HG03342 (cell line): ENCODE measurements at regions not wholly inside any gene's neighbourhood (a gene's known extent, or its start where the extent isn't known, plus 50 kb on each side); places are given as distances from the start of the nearest gene placed in this dataset.
A peak's percentile ranks its signal among the peaks of the same experiment; 100 is the strongest.

Experiments used
- ATAC-seq: cut with Tn5 transposase; IDR thresholded peaks from one replicate; pipeline ENCODE4 v1.9.1; 2021; ENCODE audit warnings: mild to moderate bottlenecking, moderate library complexity; ENCODE audit not compliant: unreplicated experiment

DNA sequence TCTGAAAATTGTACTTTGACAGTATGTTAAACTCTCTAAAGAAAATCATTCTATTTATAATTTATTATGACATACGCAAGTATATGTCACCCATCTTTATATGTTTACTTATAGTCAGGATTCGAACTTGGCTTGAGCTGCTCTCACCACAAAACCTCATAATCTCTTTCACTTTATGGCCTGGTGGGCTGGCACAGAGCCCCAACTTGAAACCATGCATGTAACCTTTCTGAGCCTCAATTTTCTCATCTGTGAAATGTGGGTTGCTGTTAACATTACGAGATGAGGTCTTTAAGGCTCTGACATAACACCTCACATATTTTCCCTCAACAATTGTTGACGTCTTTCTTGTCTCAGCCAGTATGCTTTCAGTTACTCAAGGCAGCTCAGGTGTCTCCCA is 69.4 kb upstream of the PFN2 start:
- no peak for ATAC-seq

DNA sequence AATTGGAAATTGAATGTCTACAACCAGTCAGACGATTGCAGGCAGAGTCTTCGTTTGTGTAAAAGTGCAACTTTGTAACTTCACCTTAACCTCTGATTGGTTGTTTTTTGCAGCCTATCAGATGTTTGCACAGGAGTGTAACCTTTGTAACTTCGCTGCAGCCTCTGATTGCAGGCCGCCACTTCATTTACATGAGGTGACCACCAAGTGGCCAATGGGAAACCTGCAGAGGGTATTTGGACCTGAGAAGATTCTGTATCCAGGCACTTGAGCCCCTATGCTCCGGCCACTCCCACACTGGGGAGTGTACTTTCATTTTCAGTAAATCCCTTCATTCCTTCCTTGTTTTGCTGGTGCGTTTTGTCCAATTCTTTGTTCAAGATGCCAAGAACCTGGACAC is 68.1 kb upstream of the PFN2 start:
- ATAC-seq, result no peak

DNA sequence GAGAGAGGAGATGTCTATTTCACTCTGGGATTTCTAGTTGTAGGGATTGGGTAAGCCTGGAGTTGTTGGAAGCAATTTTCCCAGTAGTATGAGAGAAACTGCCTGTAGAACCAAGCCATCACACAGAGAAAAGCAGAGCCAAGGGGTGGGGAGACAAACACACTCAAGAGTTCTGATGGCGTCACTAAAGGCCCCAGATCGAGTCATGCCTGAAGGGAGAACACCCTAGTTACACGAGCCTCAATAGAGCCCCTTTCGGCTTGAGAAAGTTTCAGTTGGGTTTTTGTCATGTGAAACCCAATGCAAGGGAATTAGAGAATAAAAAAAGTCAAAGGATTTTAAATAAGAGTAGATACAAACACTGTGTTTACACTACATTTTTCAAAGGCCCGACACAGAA is 66.1 kb upstream of the PFN2 start:
- ATAC-seq, result no peak

DNA sequence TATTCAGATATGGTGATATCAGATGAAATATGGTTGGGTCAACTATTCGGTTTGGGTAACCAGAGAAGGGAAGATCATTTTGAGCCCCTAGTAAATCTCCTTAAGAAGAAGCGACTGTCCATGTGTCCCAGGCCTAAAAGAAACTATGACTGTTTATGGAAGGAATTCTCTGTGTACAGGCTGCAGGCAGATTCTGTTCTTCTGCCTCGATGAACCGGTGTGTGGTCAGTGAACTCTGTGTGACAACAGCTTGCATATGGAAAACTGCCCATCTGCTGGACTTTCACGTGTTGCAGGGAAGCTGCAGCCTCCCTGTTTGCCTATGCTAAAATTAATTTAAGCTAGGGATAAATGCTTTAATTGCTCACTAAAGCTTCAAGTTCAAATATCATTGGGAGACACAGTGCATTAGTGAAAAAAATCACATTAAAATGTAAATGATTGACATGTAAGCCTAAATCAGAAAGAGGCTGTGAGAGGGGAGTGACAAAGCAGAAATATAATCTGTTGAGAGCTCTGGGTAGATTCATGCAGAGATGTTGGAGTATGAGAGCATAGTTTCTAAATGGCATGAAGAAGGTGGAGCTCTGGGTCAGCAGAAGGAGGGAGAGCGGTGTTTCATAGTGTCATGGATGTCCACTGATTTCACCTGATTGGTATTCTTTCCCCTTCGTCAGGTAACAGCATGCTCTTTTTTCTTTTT is 65.4 kb upstream of the PFN2 start:
- ATAC-seq, result no peak

DNA sequence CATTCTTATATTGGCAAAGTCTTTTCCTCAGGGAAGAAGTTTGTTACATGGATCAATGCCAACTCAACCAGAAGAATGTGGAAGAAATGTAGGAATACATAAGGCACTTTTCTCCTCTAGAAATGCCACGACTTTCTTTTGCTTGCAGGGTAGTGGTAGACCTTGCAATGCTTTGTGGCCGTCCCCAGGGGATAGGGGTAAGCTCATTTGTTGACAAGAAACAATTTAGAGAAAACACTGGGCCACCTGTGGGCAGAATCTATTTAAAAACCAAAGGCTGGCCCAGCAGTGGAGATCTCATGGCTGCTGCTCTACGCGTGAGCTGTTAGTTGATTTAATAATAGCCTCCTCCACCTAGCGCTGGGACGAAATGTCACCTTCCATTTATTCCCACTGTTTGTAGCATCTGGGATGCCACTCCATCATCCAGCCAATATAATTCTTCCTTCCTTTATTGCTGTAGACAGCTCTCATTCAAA is 64.6 kb upstream of the PFN2 start:
- no peak for ATAC-seq

DNA sequence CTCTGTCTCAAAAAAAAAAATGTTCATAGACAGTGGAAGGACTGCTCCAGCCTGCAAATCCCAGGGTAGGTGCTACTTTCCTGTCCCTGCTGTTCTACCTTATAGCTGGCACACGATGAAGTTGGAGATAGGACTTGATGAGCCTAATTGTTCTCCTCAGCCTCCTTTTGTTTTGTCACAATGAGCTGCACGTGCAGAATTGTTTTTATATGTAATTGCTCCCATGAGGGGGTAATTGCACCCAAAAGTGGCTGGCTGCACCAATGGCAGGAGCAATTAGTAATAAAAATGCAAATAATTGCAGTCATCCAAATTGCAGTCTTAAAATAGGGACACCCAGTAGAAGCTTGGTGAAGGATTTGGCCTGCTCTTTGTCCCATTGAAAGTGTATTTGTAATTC is 63.0 kb upstream of the PFN2 start:
- ATAC-seq, result no peak

DNA sequence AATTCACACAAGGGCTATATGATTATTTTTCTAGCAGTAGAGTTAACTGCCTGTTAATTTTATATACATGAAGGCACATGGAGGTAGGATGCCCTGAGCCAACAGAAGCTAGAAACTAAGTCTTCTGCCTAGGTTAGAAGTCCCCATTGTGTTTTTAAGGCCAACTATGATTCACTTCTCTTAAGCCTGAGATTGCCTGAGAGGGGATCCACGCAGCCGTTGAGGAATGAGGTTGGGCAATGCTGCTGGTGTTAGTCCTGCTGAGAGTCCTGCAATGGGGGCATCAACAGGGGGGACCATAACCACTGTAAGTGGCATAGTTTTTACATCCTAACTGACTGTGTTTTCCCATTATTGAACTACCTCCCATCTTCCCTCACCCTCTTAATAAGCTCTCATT is 60.1 kb upstream of the PFN2 start:
- ATAC-seq, result no peak

DNA sequence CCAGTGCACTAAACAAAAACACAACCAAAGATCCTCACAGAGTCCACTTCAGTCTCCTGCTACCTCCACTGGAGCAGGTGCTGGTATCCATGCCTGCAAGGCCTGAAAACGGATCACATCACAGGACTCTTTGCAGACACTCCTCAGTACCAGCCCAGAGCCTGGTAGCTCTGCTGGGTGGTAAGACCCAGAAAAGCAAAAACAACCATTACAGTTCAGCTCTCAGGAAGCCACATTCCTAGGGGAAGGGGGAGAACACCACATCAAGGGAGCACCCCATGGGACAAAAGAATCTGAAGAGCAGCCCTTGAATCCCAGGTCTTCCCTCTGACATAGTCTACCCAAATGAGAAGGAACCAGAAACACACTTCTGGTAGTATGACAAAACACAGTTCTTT is 52.5 kb upstream of the PFN2 start:
- no peak for ATAC-seq

DNA sequence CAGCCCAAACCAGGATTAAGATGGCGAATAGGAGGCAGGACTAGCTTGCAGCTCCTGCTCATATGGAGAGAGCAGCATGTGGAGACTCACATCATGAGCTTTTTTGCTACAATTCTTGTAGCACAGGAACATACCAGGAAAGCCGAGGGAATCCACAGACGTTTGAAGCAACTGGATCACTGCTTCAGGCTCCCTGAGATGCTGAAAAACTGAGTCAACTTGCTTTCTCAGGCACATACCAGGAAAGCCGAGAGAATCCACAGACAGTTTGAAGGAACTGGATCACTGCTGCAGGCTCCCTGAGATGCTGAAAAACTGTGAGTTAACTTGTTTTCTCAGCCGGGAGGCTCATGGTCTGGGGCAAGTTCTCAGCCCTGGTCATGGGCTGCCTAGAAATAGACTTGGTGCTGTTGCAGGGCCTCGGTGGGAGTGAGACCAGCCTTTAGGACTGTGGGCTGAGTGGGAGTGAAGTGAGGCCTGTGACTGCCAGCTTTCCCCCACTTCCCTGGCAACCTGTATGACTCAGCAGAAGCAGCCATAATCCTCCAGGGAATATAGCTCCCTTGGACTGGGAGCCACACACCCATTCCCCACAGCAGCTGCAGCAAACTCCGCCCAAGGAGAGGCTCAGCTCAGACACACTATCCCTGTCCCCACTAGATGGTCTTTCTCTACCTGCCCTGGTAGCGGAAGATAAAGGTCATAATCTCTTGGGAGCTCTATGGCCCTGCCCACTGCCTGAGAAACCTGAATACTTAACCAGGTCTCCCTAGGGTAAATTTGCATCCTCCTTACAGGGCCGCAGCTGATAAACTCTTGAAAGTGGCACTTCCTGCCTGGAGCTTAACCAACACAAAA is 51.9 kb upstream of the PFN2 start:
- peak; percentile 82 for ATAC-seq

DNA sequence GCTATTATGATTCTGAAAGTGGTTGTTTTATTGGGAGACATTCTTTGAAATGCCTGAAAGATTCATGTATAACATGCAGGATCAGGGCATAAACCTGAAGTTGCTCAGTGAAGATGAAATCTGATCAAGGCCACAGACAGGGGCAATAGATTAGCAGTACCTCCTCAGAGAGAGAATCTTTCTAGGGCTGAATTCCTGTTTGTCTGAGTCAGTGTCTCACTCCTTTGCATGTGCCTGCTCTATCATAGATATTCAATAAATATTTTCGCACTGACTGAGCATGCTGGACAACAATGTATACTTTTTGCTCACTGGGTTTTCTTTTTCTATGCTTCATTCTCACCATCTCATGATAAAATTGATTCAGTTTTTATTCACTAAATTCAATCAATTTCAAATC is 49.8 kb upstream of the PFN2 start:
- ATAC-seq, result no peak
